Activated CD4-positive, alpha-beta T cell treated with anti-CD3 and anti-CD28 coated beads for 36 hours (primary cell): ENCODE measurements at regions not wholly inside any gene's neighbourhood (a gene's known extent, or its start where the extent isn't known, plus 50 kb on each side); places are given as distances from the start of the nearest gene placed in this dataset.
"Not testable (repeated sequence)": the region's sequence is repeated elsewhere in the genome, so short reads cannot be mapped to it uniquely, and the experiment has no call there.

Experiments
- ATAC-seq: fragments of 200-7000 bp; cut with Tn5 transposase; one replicate; pipeline ENCODE4 v1.10.0; 2021; ENCODE audit warnings: mild to moderate bottlenecking, moderate library complexity
- CTCF ChIA-PET: fragments of 350-600 bp; sonication (Branson Sonifier 250); formaldehyde crosslinking; loops from one replicate; lab custom pipeline; 2021; ENCODE audit warnings: antibody characterized with exemption; lab: Charles Lee
- POLR2A ChIA-PET: fragments of 350-600 bp; sonication (Branson Sonifier 250); formaldehyde crosslinking; loops from one replicate; lab custom pipeline; 2021; ENCODE audit warnings: antibody characterized with exemption, inconsistent platforms; lab: Charles Lee
- DNase-seq: peaks from one replicate; pipeline ENCODE4 v3.0.0-alpha.2; 2020
- H3K27ac Mint-ChIP-seq: one replicate; pipeline ENCODE4 v1.8.0; 2021; ENCODE audit warnings: mixed read lengths
- H3K27me3 Mint-ChIP-seq: one replicate; pipeline ENCODE4 v1.8.0; 2021; ENCODE audit warnings: mixed read lengths
- H3K36me3 Mint-ChIP-seq: one replicate; pipeline ENCODE4 v1.8.0; 2021; ENCODE audit warnings: low read depth, mixed read lengths
- H3K4me1 Mint-ChIP-seq: one replicate; pipeline ENCODE4 v1.8.0; 2021; ENCODE audit warnings: mixed read lengths
- H3K4me3 Mint-ChIP-seq: one replicate; pipeline ENCODE4 v1.8.0; 2021; ENCODE audit warnings: mild to moderate bottlenecking, moderate library complexity, mixed read lengths
- H3K9me3 Mint-ChIP-seq: one replicate; pipeline ENCODE4 v1.8.0; 2021; ENCODE audit warnings: low read depth, mixed read lengths
- intact Hi-C, 2 experiments: fragments of 100-400 bp; cut with DNase I in 1 of 2; cut with micrococcal nuclease in 1 of 2; formaldehyde crosslinking; loops; one replicate each; pipeline versions ENCODE4 v1.14.2 to v1.15.1; 2022 to 2024; cut with DNase I, micrococcal nuclease

DNA sequence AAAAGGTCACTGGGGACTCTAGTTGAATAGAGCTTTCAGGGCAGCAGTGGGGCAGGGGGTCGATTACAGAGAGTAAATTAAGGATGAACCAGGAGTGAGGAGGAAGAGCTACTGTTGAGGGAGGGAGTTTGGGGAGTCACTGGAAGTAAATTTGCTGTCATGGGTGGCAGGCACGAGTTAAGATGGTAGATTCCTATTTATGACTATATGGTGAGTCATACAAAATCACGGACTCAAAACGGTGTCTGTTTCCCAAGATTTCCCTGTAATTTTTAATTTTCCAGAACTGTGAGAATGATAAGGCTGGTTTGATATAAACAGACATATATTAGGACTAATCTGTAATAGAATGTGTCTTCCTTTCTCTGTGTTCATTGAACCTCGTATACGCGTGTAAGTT is 287.6 kb upstream of the GOT2 start:
- H3K36me3 Mint-ChIP-seq, result no peaks in the 10 kb centered on the region
- H3K4me3 Mint-ChIP-seq, result no peak overlapping the region
- H3K4me1 Mint-ChIP-seq, result no peaks in the 10 kb centered on the region
- no peaks in the 10 kb centered on the region for H3K27me3 Mint-ChIP-seq
- peaks cover 3% of the 10 kb centered on the region for H3K9me3 Mint-ChIP-seq
- no peak overlapping the region for H3K27ac Mint-ChIP-seq
- POLR2A ChIA-PET, result no interaction called here
- DNase-seq, result no peak
- intact Hi-C loops, result no loop called here
- no peak for ATAC-seq
- CTCF ChIA-PET, result no interaction called here

DNA sequence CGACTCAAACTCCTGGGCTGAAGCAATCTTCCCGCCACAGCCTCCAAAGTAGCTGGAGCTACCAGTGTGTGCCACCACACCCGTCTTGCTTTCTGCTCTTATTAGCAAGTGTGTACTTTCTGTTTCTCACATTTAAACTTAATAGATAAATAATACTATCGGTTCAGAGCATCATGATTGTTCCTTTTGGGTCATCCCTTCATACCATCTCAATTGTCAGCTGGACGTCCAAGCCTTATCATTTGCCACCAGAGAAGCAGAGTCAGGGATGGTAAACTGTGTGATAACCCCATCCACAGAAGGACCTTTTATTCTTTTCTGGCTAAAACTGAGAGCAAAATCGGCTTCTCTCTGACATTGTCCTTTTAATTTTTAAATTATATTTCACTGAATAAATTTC is 279.8 kb upstream of the GOT2 start:
- Mint-ChIP-seq H3K27me3 (no peaks in the 10 kb centered on the region), H3K9me3 (peaks cover 3% of the 10 kb centered on the region), H3K4me1 (no peaks in the 10 kb centered on the region), H3K27ac (no peak overlapping the region), H3K36me3 (no peaks in the 10 kb centered on the region), H3K4me3 (no peak overlapping the region)
- ATAC-seq, result no peak
- ChIA-PET POLR2A (no interaction called here), CTCF (no interaction called here)
- intact Hi-C loops, result no loop called here
- DNase-seq, result no peak

DNA sequence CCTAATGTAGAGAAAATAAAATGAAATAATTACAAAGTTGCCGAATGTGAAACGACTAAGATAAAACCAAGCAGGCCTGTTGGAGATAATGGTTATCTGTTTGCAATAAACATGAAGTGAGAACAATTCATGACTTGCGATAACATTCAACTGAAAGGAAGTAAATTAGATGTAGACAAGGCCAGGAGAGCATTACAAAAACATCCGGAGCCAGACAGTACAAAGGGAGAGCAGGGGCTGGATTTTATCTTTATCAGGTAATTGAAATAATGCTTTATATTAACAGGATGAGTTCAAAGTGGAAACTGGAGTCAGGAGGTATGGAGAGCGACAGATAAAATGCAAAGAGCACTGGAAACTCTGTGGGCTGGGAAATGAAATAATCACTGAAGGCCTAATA is 265.6 kb upstream of the GOT2 start:
- Mint-ChIP-seq H3K27me3 (no peaks in the 10 kb centered on the region), H3K27ac (no peak overlapping the region), H3K9me3 (no peaks in the 10 kb centered on the region), H3K4me1 (no peaks in the 10 kb centered on the region), H3K4me3 (no peak overlapping the region), H3K36me3 (no peaks in the 10 kb centered on the region)
- DNase-seq (no peak), ATAC-seq (no peak)
- intact Hi-C loops, result no loop called here
- POLR2A ChIA-PET, result no interaction called here
- CTCF ChIA-PET, result no interaction called here

DNA sequence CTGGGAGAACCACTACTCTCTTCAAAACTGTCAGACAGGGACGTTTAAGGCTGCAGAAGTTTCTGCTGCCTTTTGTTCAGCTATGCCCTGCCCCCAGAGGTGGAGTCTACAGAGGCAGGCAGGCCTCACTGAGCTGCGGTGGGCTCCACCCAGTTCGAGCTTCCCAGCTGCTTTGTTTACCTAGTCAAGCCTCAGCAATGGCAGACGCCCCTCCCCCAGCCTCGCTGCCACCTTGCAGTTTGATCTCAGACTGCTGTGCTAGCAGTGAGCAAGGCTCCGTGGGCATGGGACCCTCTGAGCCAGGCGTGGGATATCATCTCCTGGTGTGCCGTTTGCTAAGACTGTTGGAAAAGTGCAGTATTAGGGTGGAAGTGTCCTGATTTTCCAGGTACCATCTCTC is 258.6 kb upstream of the GOT2 start:
- intact Hi-C loops, H3K27me3 Mint-ChIP-seq: not testable (repeated sequence)

DNA sequence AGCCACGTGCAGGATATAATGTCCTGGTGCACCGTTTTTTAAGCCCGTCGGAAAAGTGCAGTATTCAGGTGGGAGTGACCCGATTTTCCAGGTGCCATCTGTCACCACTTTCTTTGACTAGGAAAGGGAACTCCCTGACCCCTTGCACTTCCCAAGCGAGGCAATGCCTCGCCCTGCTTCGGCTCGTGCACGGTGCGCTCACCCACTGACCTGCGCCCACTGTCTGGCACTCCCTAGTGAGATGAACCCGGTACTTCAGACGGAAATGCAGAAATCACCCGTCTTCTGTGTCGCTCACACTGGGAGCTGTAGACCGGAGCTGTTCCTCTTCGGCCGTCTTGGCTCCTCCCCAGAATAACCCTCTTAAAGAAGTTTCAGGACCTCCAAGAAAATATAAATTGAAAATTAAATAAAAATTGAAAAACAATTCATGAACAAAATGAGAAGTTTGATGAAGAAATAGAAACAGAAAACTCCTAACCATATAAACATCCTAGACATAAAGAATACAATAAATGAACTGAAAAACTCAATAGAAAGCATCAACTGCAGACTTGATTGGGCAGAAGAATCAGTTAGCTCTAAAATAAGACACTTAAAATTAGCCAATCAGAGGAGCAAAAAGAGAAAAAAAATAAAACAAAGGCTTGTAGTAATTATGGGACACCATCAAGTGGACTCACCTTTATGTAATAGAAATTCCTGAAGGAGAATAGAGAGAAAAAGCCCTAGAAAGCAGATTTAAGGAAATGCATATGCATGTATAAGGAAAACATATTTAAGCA is 249.3 kb upstream of the GOT2 start:
- H3K36me3 Mint-ChIP-seq, ATAC-seq, intact Hi-C loops, H3K27me3 Mint-ChIP-seq, DNase-seq, H3K4me3 Mint-ChIP-seq, H3K9me3 Mint-ChIP-seq, H3K27ac Mint-ChIP-seq, CTCF ChIA-PET, H3K4me1 Mint-ChIP-seq, POLR2A ChIA-PET: not testable (repeated sequence)

More for the DNA sequence above, 258.6 kb upstream of the GOT2 start:
- ATAC-seq, H3K27ac Mint-ChIP-seq, H3K9me3 Mint-ChIP-seq, H3K4me3 Mint-ChIP-seq, DNase-seq, H3K4me1 Mint-ChIP-seq, CTCF ChIA-PET, H3K36me3 Mint-ChIP-seq, POLR2A ChIA-PET: not testable (repeated sequence)

DNA sequence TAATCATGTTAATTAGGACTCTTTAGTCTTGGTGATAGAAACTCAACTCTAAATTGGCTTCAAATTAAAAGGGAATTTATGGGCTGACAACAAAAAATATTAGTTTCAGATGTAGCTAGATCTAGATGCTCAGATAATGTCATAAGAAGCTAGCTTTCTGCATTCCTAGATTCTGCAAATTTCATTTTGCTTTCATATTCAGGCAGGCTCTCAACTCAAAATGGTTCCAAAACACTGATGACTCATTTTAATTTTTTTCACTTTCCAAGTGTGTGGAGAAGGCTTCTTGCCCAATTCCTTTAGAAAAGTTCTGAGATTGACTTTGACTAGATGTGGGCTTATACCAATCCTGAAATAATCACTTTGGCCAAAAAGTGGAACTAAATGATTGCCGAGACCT is 236.7 kb upstream of the GOT2 start:
- intact Hi-C loops, result no loop called here
- ChIA-PET CTCF (no interaction called here), POLR2A (no interaction called here)
- H3K9me3 Mint-ChIP-seq, result no peaks in the 10 kb centered on the region
- no peaks in the 10 kb centered on the region for H3K36me3 Mint-ChIP-seq
- ATAC-seq (peak; percentile 16), DNase-seq (no peak)
- H3K4me1 Mint-ChIP-seq, result no peaks in the 10 kb centered on the region
- no peaks in the 10 kb centered on the region for H3K27me3 Mint-ChIP-seq
- no peak overlapping the region for H3K4me3 Mint-ChIP-seq
- H3K27ac Mint-ChIP-seq, result no peak overlapping the region

DNA sequence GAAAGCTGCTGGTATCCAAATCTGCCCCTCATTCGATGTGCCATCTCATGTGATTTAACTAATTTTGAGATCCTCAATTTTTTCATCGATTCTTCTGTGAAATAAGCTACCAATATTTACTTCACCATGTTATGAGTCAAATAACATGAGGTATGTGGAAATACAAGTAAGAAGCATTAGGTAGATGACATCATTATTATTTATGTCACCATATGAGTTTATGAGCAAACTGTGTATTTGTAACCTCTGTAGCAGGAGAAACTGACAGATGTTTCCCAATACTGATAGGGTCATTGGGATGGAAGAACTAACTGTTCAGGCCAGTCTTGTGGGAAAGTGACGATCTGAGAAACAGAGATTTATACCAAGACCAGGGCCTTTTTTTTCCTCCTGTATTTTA is 229.4 kb upstream of the GOT2 start:
- POLR2A ChIA-PET, result no interaction called here
- ATAC-seq (no peak), DNase-seq (no peak)
- H3K4me1 Mint-ChIP-seq, result no peaks in the 10 kb centered on the region
- H3K27me3 Mint-ChIP-seq, result no peaks in the 10 kb centered on the region
- no peaks in the 10 kb centered on the region for H3K9me3 Mint-ChIP-seq
- CTCF ChIA-PET, result no interaction called here
- H3K36me3 Mint-ChIP-seq, result no peaks in the 10 kb centered on the region
- no peak overlapping the region for H3K4me3 Mint-ChIP-seq
- intact Hi-C loops, result no loop called here
- no peak overlapping the region for H3K27ac Mint-ChIP-seq

DNA sequence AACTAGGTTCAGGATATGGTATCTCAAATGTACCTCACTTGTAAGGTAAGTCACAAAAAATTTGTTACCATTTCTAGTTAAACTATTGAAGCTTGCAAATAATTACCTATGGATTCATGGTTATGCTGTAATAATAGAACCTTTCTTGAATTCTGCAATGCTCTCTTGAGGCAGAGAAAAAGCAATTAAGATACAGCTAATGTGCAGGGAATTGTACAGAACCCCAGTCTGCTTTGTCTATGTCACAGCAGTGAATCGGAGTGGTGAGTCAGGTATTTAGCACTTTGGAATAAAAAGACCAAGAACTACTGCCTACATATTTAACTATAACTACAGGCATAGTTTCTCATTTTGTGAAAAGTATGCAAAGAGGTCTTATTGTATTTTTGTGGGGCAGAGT is 228.7 kb upstream of the GOT2 start:
- Mint-ChIP-seq H3K9me3 (no peaks in the 10 kb centered on the region), H3K27ac (no peak overlapping the region), H3K27me3 (no peaks in the 10 kb centered on the region), H3K4me3 (no peak overlapping the region), H3K4me1 (no peaks in the 10 kb centered on the region), H3K36me3 (no peaks in the 10 kb centered on the region)
- CTCF ChIA-PET, result no interaction called here
- intact Hi-C loops, result no loop called here
- POLR2A ChIA-PET, result no interaction called here
- no peak for ATAC-seq
- DNase-seq, result no peak

DNA sequence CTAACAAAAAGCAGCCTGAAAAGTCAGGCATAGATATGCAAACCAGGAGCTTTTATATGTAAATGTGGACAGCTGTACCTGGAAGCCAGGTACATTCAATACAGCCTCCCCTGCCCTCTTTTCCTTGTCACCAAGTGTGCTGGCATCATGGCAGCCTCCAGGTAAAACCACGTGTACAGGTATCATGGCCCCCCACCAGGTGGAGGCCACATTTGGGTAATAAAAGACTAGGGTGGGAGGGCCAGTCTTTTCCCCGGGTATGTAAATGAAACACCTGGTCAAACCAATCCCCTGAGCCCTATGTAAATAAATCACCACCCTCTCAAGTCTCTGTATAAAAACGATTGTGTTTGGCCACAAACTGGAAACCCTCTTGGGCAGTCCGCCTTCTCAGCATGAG is 226.4 kb upstream of the GOT2 start:
- H3K27ac Mint-ChIP-seq, result no peak overlapping the region
- H3K9me3 Mint-ChIP-seq, result no peaks in the 10 kb centered on the region
- ChIA-PET POLR2A (no interaction called here), CTCF (no interaction called here)
- no peak for DNase-seq
- no peak for ATAC-seq
- H3K4me3 Mint-ChIP-seq, result no peak overlapping the region
- H3K4me1 Mint-ChIP-seq, result no peaks in the 10 kb centered on the region
- no peaks in the 10 kb centered on the region for H3K27me3 Mint-ChIP-seq
- intact Hi-C loops, result no loop called here
- no peaks in the 10 kb centered on the region for H3K36me3 Mint-ChIP-seq

DNA sequence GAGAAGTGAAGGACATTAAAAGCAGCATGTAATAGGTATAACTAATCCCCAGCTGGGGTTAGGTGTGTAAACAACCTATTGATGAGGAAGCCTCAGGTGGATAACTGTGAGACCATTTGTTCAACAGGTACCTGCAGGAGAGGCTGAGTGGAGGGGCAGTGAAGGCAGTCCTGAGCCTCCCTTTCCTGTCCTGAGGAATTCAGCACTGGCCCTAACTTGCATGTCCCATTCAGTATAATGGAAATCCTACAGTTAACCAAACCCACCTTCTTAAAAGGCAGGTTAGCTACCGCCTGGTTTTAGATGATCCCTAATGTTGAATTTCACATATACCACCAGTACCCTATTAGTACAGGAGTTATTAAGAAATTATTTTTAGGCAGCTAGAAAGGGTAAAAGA is 225.9 kb upstream of the GOT2 start:
- intact Hi-C loops, result no loop called here
- no peak overlapping the region for H3K27ac Mint-ChIP-seq
- no peaks in the 10 kb centered on the region for H3K9me3 Mint-ChIP-seq
- no peaks in the 10 kb centered on the region for H3K27me3 Mint-ChIP-seq
- no peaks in the 10 kb centered on the region for H3K4me1 Mint-ChIP-seq
- POLR2A ChIA-PET, result no interaction called here
- DNase-seq (no peak), ATAC-seq (no peak)
- H3K4me3 Mint-ChIP-seq, result no peak overlapping the region
- CTCF ChIA-PET, result no interaction called here
- H3K36me3 Mint-ChIP-seq, result no peaks in the 10 kb centered on the region

DNA sequence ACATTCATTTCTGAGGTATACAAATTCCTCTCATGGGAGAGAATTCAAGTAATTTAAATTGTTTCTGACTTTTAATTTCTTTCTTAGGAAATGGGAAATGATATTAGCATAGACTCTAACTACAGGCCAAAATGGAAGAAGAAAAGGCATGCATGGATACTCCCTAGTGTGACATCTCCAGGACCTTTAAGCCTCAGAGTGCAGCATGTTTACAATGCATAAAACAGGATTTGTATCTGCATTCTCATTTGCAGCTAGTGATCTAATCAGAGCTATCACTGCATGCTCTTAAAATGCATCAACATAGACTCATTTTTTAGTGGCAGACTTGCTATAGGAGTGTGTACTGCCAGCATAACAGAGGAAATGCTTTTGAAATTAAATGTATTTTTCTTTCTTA is 224.6 kb upstream of the GOT2 start:
- CTCF ChIA-PET, result no interaction called here
- DNase-seq (no peak), ATAC-seq (no peak)
- H3K9me3 Mint-ChIP-seq, result no peaks in the 10 kb centered on the region
- no peak overlapping the region for H3K27ac Mint-ChIP-seq
- intact Hi-C loops, result no loop called here
- no peaks in the 10 kb centered on the region for H3K4me1 Mint-ChIP-seq
- no peaks in the 10 kb centered on the region for H3K36me3 Mint-ChIP-seq
- POLR2A ChIA-PET, result no interaction called here
- no peaks in the 10 kb centered on the region for H3K27me3 Mint-ChIP-seq
- H3K4me3 Mint-ChIP-seq, result no peak overlapping the region

DNA sequence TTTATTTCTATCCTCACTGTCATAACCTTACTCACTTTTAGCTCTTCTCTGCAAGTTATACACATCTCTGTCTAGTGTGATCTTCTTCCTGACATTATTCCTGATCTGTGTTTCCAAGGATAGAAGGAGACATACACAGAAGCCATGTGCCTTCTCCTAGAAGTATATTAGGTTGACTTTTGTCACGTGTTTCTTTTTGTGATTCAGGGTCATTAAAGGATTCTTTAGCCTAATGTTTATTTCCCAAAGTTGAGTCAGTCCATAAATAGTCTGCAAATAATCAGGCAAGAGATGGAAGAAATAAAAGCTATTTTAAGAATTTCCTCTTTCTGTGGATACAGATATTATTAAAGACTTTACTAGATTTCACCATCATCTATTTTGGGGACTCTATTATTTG is 214.1 kb upstream of the GOT2 start:
- H3K36me3 Mint-ChIP-seq, result no peaks in the 10 kb centered on the region
- no peaks in the 10 kb centered on the region for H3K27me3 Mint-ChIP-seq
- POLR2A ChIA-PET, result no interaction called here
- CTCF ChIA-PET, result no interaction called here
- intact Hi-C loops, result no loop called here
- H3K4me1 Mint-ChIP-seq, result no peaks in the 10 kb centered on the region
- no peak for ATAC-seq
- H3K4me3 Mint-ChIP-seq, result no peak overlapping the region
- peaks cover 2% of the 10 kb centered on the region for H3K9me3 Mint-ChIP-seq
- no peak for DNase-seq
- H3K27ac Mint-ChIP-seq, result no peak overlapping the region
